ENCODE measurements at regions not wholly inside any gene's neighbourhood (a gene's known extent, or its start where the extent isn't known, plus 50 kb on each side); places are given as distances from the start of the nearest gene placed in this dataset.

GRCh38 chr12:88339254-88339949, 197.3 kb downstream of the TMTC3 start:
- Histone ChIP-seq H3K4me1 (ENCODE audit: control insufficient read depth, insufficient read depth, low read length) (no peaks in the 10 kb centered on the region; the same call in 1 of the 2 replicates), H4K20me1 (ENCODE audit: control insufficient read depth, insufficient read depth) (no peaks in the 10 kb centered on the region), H3K79me2 (ENCODE audit: control insufficient read depth, insufficient read depth, low read length) (no peaks in the 10 kb centered on the region), H3K9ac (ENCODE audit: control insufficient read depth, insufficient read depth, low read length) (no peak overlapping the region), H3K4me3 (no peak overlapping the region), H3K9me3 (replicated peaks; ENCODE audit: control insufficient read depth, insufficient read depth, low read length) (no peaks in the 10 kb centered on the region; the same call in 1 of the 3 replicates), H3K36me3 (ENCODE audit: control insufficient read depth in 2 of 2, insufficient read depth in 2 of 2, low read length in 1 of 2) (no peaks in the 10 kb centered on the region), H3K27me3 (replicated peaks in 1 of 2; ENCODE audit: control insufficient read depth in 2 of 2, insufficient read depth in 2 of 2, low read length in 1 of 2) (no peaks in the 10 kb centered on the region), H3K4me2 (ENCODE audit: control insufficient read depth, insufficient read depth) (no peak overlapping the region), H2AFZ (ENCODE audit: control insufficient read depth, low read depth, low read length) (no peak overlapping the region), H3K27ac (ENCODE audit: control insufficient read depth, insufficient read depth) (no peak overlapping the region)
- RAD21 ChIA-PET (ENCODE audit: unreplicated experiment) = no interaction called here
- POLR2A ChIA-PET = no interaction called here
- 0% methylated on average over 1 of the region's 1 CpG for WGBS (ENCODE audit: insufficient coverage, insufficient replicate concordance, low lambda C conversion rate, missing lambda C conversion rate)
- CTCF ChIA-PET = interaction anchor here (1.3 kb wide), 1 partner anchor 14 kb away, joined by 5 read pairs; no protein-coding TSS in a partner anchor
- intact Hi-C loops (cut with micrococcal nuclease; ENCODE audit: unreplicated experiment) = no loop called here
- no peak for FAIRE-seq
- SMC1A ChIA-PET (ENCODE audit: uncharacterized antibody, unreplicated experiment) = no interaction called here
- DNase-seq (ENCODE audit: low read depth, low spot score) = no peak
- no TSS peak for BruUV-seq (replicated peaks)
- in situ Hi-C loops (cut with MboI) = no loop called here
- peak; percentile 68 for ATAC-seq
- TF ChIP-seq NR2C1 (IDR thresholded peaks at IDR 0.05) (no peak), YBX1 (IDR thresholded peaks at IDR 0.05) (no peak), POLR2AphosphoS2 (IDR thresholded peaks at IDR 0.05; ENCODE audit: low read depth, low read length) (no peak), ATF7 (IDR thresholded peaks at IDR 0.05; ENCODE audit: low read depth) (no peak), JUNB (IDR thresholded peaks at IDR 0.05) (peak; percentile 93), IRF4 (IDR thresholded peaks at IDR 0.05; ENCODE audit: low read depth, low read length) (peak; percentile 77; the same call in 1 of the 2 replicates), E2F8 (IDR thresholded peaks at IDR 0.05; ENCODE audit: low read depth, partially characterized antibody) (no peak), CBX5 (IDR thresholded peaks at IDR 0.05; ENCODE audit: low read depth) (peak; percentile 86; the same call in 1 of the 2 replicates), BCL11A (IDR thresholded peaks at IDR 0.05; ENCODE audit: low read depth, low read length) (peak; percentile 49; the same call in 1 of the 2 replicates), RELB (IDR thresholded peaks at IDR 0.05; ENCODE audit: low read depth) (no peak), MEF2B (IDR thresholded peaks at IDR 0.05; ENCODE audit: partially characterized antibody, poor library complexity, severe bottlenecking) (no peak), MTA2 (IDR thresholded peaks at IDR 0.05; ENCODE audit: low read depth) (peak; percentile 34), KLF5 (IDR thresholded peaks at IDR 0.05; ENCODE audit: partially characterized antibody) (no peak), SIN3A (IDR thresholded peaks at IDR 0.05; ENCODE audit: low read depth, low read length) (no peak), BMI1 (IDR thresholded peaks at IDR 0.05; ENCODE audit: borderline replicate concordance) (no peak), NFYA (IDR thresholded peaks at IDR 0.05; ENCODE audit: borderline replicate concordance, low read depth, low read length) (no peak), ZBTB33 (IDR thresholded peaks at IDR 0.05) (peak; percentile 91), EP300 (IDR thresholded peaks at IDR 0.05; ENCODE audit: borderline replicate concordance in 1 of 2, control insufficient read depth in 1 of 2, low read depth in 2 of 2, low read length in 2 of 2) (0 out of 4 replicates have a peak, but pooled peaks of 1 of the 2 experiments have one; percentile 12), MEF2A (IDR thresholded peaks at IDR 0.05; ENCODE audit: insufficient read depth, low read depth, low read length) (0 out of 2 replicates have a peak, but pooled peaks have one; percentile 22)
